ENCODE measurements at regions not wholly inside any gene's neighbourhood (a gene's known extent, or its start where the extent isn't known, plus 50 kb on each side); places are given as distances from the start of the nearest gene placed in this dataset.

GRCh38 chr4:157728215-157728614 is 444.6 kb downstream of the GASK1B start:
- no peaks in the 10 kb centered on the region for H3K4me1 Mint-ChIP-seq (ENCODE audit: low read depth, unreplicated experiment)
- H3K27ac Mint-ChIP-seq (ENCODE audit: unreplicated experiment) = no peak overlapping the region
- intact Hi-C loops (cut with micrococcal nuclease; ENCODE audit: unreplicated experiment) = no loop called here
- H3K4me3 Mint-ChIP-seq (ENCODE audit: low read depth, unreplicated experiment) = no peak overlapping the region
- TF ChIP-seq CTCF (IDR thresholded peaks at IDR 0.05; ENCODE audit: unreplicated experiment) = no peak
- H3K9me3 Mint-ChIP-seq (ENCODE audit: low read depth, unreplicated experiment) = no peaks in the 10 kb centered on the region
- BruUV-seq (replicated peaks) = no TSS peak
- H3K36me3 Mint-ChIP-seq (ENCODE audit: insufficient read depth, unreplicated experiment) = no peaks in the 10 kb centered on the region
- no peak for DNase-seq
- no peaks in the 10 kb centered on the region for H3K27me3 Mint-ChIP-seq (ENCODE audit: unreplicated experiment)
- CTCF ChIA-PET = interaction anchor here (0.6 kb wide), 1 partner anchor 258 kb away, joined by 3 read pairs; no protein-coding TSS in a partner anchor

GRCh38 chr4:157727163-157727562 is 445.7 kb downstream of the GASK1B start:
- intact Hi-C loops (cut with micrococcal nuclease; ENCODE audit: unreplicated experiment) = no loop called here
- CTCF ChIA-PET = no interaction called here
- H3K4me3 Mint-ChIP-seq (ENCODE audit: low read depth, unreplicated experiment) = no peak overlapping the region
- no TSS peak for BruUV-seq (replicated peaks)
- TF ChIP-seq CTCF (IDR thresholded peaks at IDR 0.05; ENCODE audit: unreplicated experiment) = no peak
- H3K4me1 Mint-ChIP-seq (ENCODE audit: low read depth, unreplicated experiment) = no peaks in the 10 kb centered on the region
- H3K9me3 Mint-ChIP-seq (ENCODE audit: low read depth, unreplicated experiment) = no peaks in the 10 kb centered on the region
- no peak for DNase-seq
- H3K27ac Mint-ChIP-seq (ENCODE audit: unreplicated experiment) = no peak overlapping the region
- H3K27me3 Mint-ChIP-seq (ENCODE audit: unreplicated experiment) = no peaks in the 10 kb centered on the region
- no peaks in the 10 kb centered on the region for H3K36me3 Mint-ChIP-seq (ENCODE audit: insufficient read depth, unreplicated experiment)

- TF ChIP-seq CTCF (IDR thresholded peaks at IDR 0.05; ENCODE audit: unreplicated experiment) = no peak
Observed at GRCh38 chr4:157722146-157722545, 450.7 kb downstream of the GASK1B start.

GRCh38 chr4:157713342-157713741 is 459.5 kb downstream of the GASK1B start:
- H3K9me3 Mint-ChIP-seq (ENCODE audit: low read depth, unreplicated experiment) = no peaks in the 10 kb centered on the region
- no TSS peak for BruUV-seq (replicated peaks)
- no peaks in the 10 kb centered on the region for H3K36me3 Mint-ChIP-seq (ENCODE audit: insufficient read depth, unreplicated experiment)
- no peak overlapping the region for H3K4me3 Mint-ChIP-seq (ENCODE audit: low read depth, unreplicated experiment)
- CTCF ChIA-PET = interaction anchor here (0.7 kb wide), 1 partner anchor 167 kb away, joined by 3 read pairs; no protein-coding TSS in a partner anchor
- no peaks in the 10 kb centered on the region for H3K27me3 Mint-ChIP-seq (ENCODE audit: unreplicated experiment)
- DNase-seq = no peak
- intact Hi-C loops (cut with micrococcal nuclease; ENCODE audit: unreplicated experiment) = no loop called here
- no peak overlapping the region for H3K27ac Mint-ChIP-seq (ENCODE audit: unreplicated experiment)
- no peak for TF ChIP-seq CTCF (IDR thresholded peaks at IDR 0.05; ENCODE audit: unreplicated experiment)
- H3K4me1 Mint-ChIP-seq (ENCODE audit: low read depth, unreplicated experiment) = no peaks in the 10 kb centered on the region

More at GRCh38 chr4:157722146-157722545, 450.7 kb downstream of the GASK1B start:
- DNase-seq = no peak
- H3K4me1 Mint-ChIP-seq (ENCODE audit: low read depth, unreplicated experiment) = no peaks in the 10 kb centered on the region
- CTCF ChIA-PET = no interaction called here
- no peak overlapping the region for H3K27ac Mint-ChIP-seq (ENCODE audit: unreplicated experiment)
- BruUV-seq (replicated peaks) = no TSS peak
- no peaks in the 10 kb centered on the region for H3K9me3 Mint-ChIP-seq (ENCODE audit: low read depth, unreplicated experiment)
- no peak overlapping the region for H3K4me3 Mint-ChIP-seq (ENCODE audit: low read depth, unreplicated experiment)
- intact Hi-C loops (cut with micrococcal nuclease; ENCODE audit: unreplicated experiment) = no loop called here
- H3K27me3 Mint-ChIP-seq (ENCODE audit: unreplicated experiment) = no peaks in the 10 kb centered on the region
- H3K36me3 Mint-ChIP-seq (ENCODE audit: insufficient read depth, unreplicated experiment) = no peaks in the 10 kb centered on the region

Measured in Calu3 (cell line).